ENCODE measurements at regions not wholly inside any gene's neighbourhood (a gene's known extent, or its start where the extent isn't known, plus 50 kb on each side); places are given as distances from the start of the nearest gene placed in this dataset.

GRCh38 chr11:115897707-115898106, 393.5 kb upstream of the CADM1 start:
- DNase-seq = no peak
- Histone ChIP-seq H3K4me3 (no peak overlapping the region), H3K4me1 (no peaks in the 10 kb centered on the region), H3K9me3 (no peaks in the 10 kb centered on the region), H3K36me3 (no peaks in the 10 kb centered on the region), H3K27me3 (no peaks in the 10 kb centered on the region), H3K27ac (no peak overlapping the region)
- intact Hi-C loops (cut with DNase I) = no loop called here
- 34 to 50% methylated on average over 4 of the region's 4 CpGs for WGBS, 2 donors
- TF ChIP-seq POLR2AphosphoS5 (IDR thresholded peaks at IDR 0.05) (no peak), CTCF (IDR thresholded peaks at IDR 0.05) (no peak)

- no peaks in the 10 kb centered on the region for H3K9me3 ChIP-seq
- H3K27me3 ChIP-seq = no peaks in the 10 kb centered on the region
- 90 to 91% methylated on average over 2 of the region's 2 CpGs for WGBS, 2 donors
- TF ChIP-seq POLR2AphosphoS5 (IDR thresholded peaks at IDR 0.05) = no peak
- TF ChIP-seq EP300 (IDR thresholded peaks at IDR 0.05) = no peak
- TF ChIP-seq CTCF (IDR thresholded peaks at IDR 0.05) = no peak
- no peak for TF ChIP-seq POLR2A (IDR thresholded peaks at IDR 0.05)
- H3K4me3 ChIP-seq = no peak overlapping the region
- H3K4me1 ChIP-seq = no peaks in the 10 kb centered on the region
- no peak overlapping the region for H3K27ac ChIP-seq
- H3K36me3 ChIP-seq = no peaks in the 10 kb centered on the region
- intact Hi-C loops (cut with DNase I) = no loop called here
- DNase-seq = no peak
These were observed 391.9 kb upstream of the CADM1 start for GRCh38 chr11:115896084-115896483.

- no peak for DNase-seq
- H3K27me3 ChIP-seq = no peaks in the 10 kb centered on the region
These were observed 391.4 kb upstream of the CADM1 start for GRCh38 chr11:115895594-115895993.

GRCh38 chr11:115894176-115894575, 390.0 kb upstream of the CADM1 start:
- DNase-seq = no peak
- no peaks in the 10 kb centered on the region for H3K36me3 ChIP-seq
- no peaks in the 10 kb centered on the region for H3K9me3 ChIP-seq
- no peaks in the 10 kb centered on the region for H3K4me1 ChIP-seq
- no peak for TF ChIP-seq POLR2A (IDR thresholded peaks at IDR 0.05)
- TF ChIP-seq POLR2AphosphoS5 (IDR thresholded peaks at IDR 0.05) = no peak
- no peak for TF ChIP-seq EP300 (IDR thresholded peaks at IDR 0.05)
- TF ChIP-seq CTCF (IDR thresholded peaks at IDR 0.05) = no peak
- WGBS, 2 donors = 71 to 75% methylated on average over 5 of the region's 5 CpGs
- no peak overlapping the region for H3K4me3 ChIP-seq
- intact Hi-C loops (cut with DNase I) = no loop called here
- no peak overlapping the region for H3K27ac ChIP-seq
- no peaks in the 10 kb centered on the region for H3K27me3 ChIP-seq

More at GRCh38 chr11:115895594-115895993, 391.4 kb upstream of the CADM1 start:
- no peaks in the 10 kb centered on the region for H3K9me3 ChIP-seq
- 58 to 89% methylated on average over 1 of the region's 1 CpG for WGBS, 2 donors
- H3K27ac ChIP-seq = no peak overlapping the region
- TF ChIP-seq POLR2AphosphoS5 (IDR thresholded peaks at IDR 0.05) (no peak), POLR2A (IDR thresholded peaks at IDR 0.05) (no peak), EP300 (IDR thresholded peaks at IDR 0.05) (no peak), CTCF (IDR thresholded peaks at IDR 0.05) (no peak)
- no peaks in the 10 kb centered on the region for H3K36me3 ChIP-seq
- intact Hi-C loops (cut with DNase I) = no loop called here
- H3K4me3 ChIP-seq = no peak overlapping the region
- H3K4me1 ChIP-seq = no peaks in the 10 kb centered on the region

GRCh38 chr11:115893461-115894099, 389.4 kb upstream of the CADM1 start:
- no peaks in the 10 kb centered on the region for H3K9me3 ChIP-seq
- TF ChIP-seq EP300 (IDR thresholded peaks at IDR 0.05) = no peak
- TF ChIP-seq POLR2AphosphoS5 (IDR thresholded peaks at IDR 0.05) = no peak
- TF ChIP-seq POLR2A (IDR thresholded peaks at IDR 0.05) = no peak
- TF ChIP-seq CTCF (IDR thresholded peaks at IDR 0.05) = no peak
- no peaks in the 10 kb centered on the region for H3K4me1 ChIP-seq
- no peak overlapping the region for H3K4me3 ChIP-seq
- H3K36me3 ChIP-seq = no peaks in the 10 kb centered on the region
- no peak overlapping the region for H3K27ac ChIP-seq
- intact Hi-C loops (cut with DNase I) = no loop called here
- DNase-seq = no peak
- 90 to 93% methylated on average over 5 of the region's 5 CpGs for WGBS, 2 donors
- H3K27me3 ChIP-seq = no peaks in the 10 kb centered on the region
